ENCODE measurements at regions not wholly inside any gene's neighbourhood (a gene's known extent, or its start where the extent isn't known, plus 50 kb on each side); places are given as distances from the start of the nearest gene placed in this dataset.
"Not testable (repeated sequence)": the region's sequence is repeated elsewhere in the genome, so short reads cannot be mapped to it uniquely, and the experiment has no call there.

- DNase-seq, result no peak
Observed at GRCh38 chr7:119172043-119172442, 947.5 kb downstream of the ANKRD7 start.

GRCh38 chr7:119175911-119176627, 951.6 kb downstream of the ANKRD7 start:
- DNase-seq, result peak in 1 of 5 donors; percentile 32

GRCh38 chr7:119177863-119178262, 953.4 kb downstream of the ANKRD7 start:
- DNase-seq, result no peak

GRCh38 chr7:119184124-119184788, 959.8 kb downstream of the ANKRD7 start:
- DNase-seq, result no peak

- no peak for DNase-seq
Observed at GRCh38 chr7:119196183-119196582, 971.7 kb downstream of the ANKRD7 start.

GRCh38 chr7:119197172-119197876, 972.8 kb downstream of the ANKRD7 start:
- DNase-seq, result no peak

GRCh38 chr7:119197877-119198527, 973.5 kb downstream of the ANKRD7 start:
- peak in 1 of 5 donors; percentile 3 for DNase-seq

GRCh38 chr7:119219663-119220062, 995.2 kb downstream of the ANKRD7 start:
- no peak for DNase-seq

GRCh38 chr7:119223930-119224329, 999.4 kb downstream of the ANKRD7 start:
- no peak for DNase-seq

GRCh38 chr7:119228482-119228881, 1004.0 kb downstream of the ANKRD7 start:
- no peak for DNase-seq

GRCh38 chr7:119232091-119232490, 1007.6 kb downstream of the ANKRD7 start:
- DNase-seq, result no peak

- no peak for DNase-seq
Observed at GRCh38 chr7:119233015-119233414, 1008.5 kb downstream of the ANKRD7 start.

- no peak for DNase-seq
Observed at GRCh38 chr7:119252962-119253361, 1020.0 kb upstream of the KCND2 start.

GRCh38 chr7:119254742-119255141, 1018.2 kb upstream of the KCND2 start:
- DNase-seq, result no peak

GRCh38 chr7:119256001-119256400, 1017.0 kb upstream of the KCND2 start:
- DNase-seq, result no peak

- DNase-seq, result no peak
Observed at GRCh38 chr7:119256446-119257131, 1016.4 kb upstream of the KCND2 start.

- not testable (repeated sequence) for DNase-seq
Observed at GRCh38 chr7:119266790-119267189, 1006.2 kb upstream of the KCND2 start.

GRCh38 chr7:119270045-119270464, 1002.9 kb upstream of the KCND2 start:
- peak in 1 of 5 donors; percentile 29 for DNase-seq

- DNase-seq, result no peak
Observed at GRCh38 chr7:119270644-119271043, 1002.3 kb upstream of the KCND2 start.

GRCh38 chr7:119271147-119271779, 1001.7 kb upstream of the KCND2 start:
- no peak for DNase-seq

GRCh38 chr7:119281181-119281846, 991.7 kb upstream of the KCND2 start:
- no peak for DNase-seq
